GM21381 (cell line): ENCODE measurements at regions not wholly inside any gene's neighbourhood (a gene's known extent, or its start where the extent isn't known, plus 50 kb on each side); places are given as distances from the start of the nearest gene placed in this dataset.

Experiments used
- ATAC-seq: cut with Tn5 transposase; IDR thresholded peaks from one replicate; pipeline ENCODE4 v1.9.1; 2021; ENCODE audit warnings: mild to moderate bottlenecking, moderate library complexity; ENCODE audit not compliant: unreplicated experiment

- no peak for ATAC-seq
These were observed 103.4 kb downstream of the IL20RB start for GRCh38 chr3:137061186-137061585.

- peak; percentile 78 for ATAC-seq
These were observed 104.5 kb downstream of the IL20RB start for GRCh38 chr3:137062250-137062649.

- ATAC-seq = no peak
These were observed 107.6 kb downstream of the IL20RB start for GRCh38 chr3:137065381-137065780.

- no peak for ATAC-seq
These were observed 108.3 kb downstream of the IL20RB start for GRCh38 chr3:137066092-137066491.

GRCh38 chr3:137071104-137071503 lies 113.3 kb downstream of the IL20RB start:
- ATAC-seq = no peak

- no peak for ATAC-seq
These were observed 117.2 kb downstream of the IL20RB start for GRCh38 chr3:137075020-137075419.

GRCh38 chr3:137078040-137078439 lies 120.3 kb downstream of the IL20RB start:
- ATAC-seq = no peak

- no peak for ATAC-seq
These were observed 121.8 kb downstream of the IL20RB start for GRCh38 chr3:137079571-137079970.

- ATAC-seq = no peak
These were observed 123.9 kb downstream of the IL20RB start for GRCh38 chr3:137081711-137082110.

GRCh38 chr3:137082763-137083162 lies 125.0 kb downstream of the IL20RB start:
- ATAC-seq = no peak

GRCh38 chr3:137083332-137083731 lies 125.5 kb downstream of the IL20RB start:
- ATAC-seq = no peak

- no peak for ATAC-seq
These were observed 126.8 kb downstream of the IL20RB start for GRCh38 chr3:137084586-137084985.

GRCh38 chr3:137097386-137097785 lies 139.6 kb downstream of the IL20RB start:
- ATAC-seq = no peak

GRCh38 chr3:137097852-137098251 lies 140.1 kb downstream of the IL20RB start:
- no peak for ATAC-seq

GRCh38 chr3:137099364-137100219 lies 141.8 kb downstream of the IL20RB start:
- ATAC-seq = no peak

GRCh38 chr3:137100326-137100725 lies 142.5 kb downstream of the IL20RB start:
- ATAC-seq = no peak

- no peak for ATAC-seq
These were observed 146.0 kb downstream of the IL20RB start for GRCh38 chr3:137103739-137104138.

GRCh38 chr3:137105277-137105977 lies 147.6 kb downstream of the IL20RB start:
- ATAC-seq = no peak

- no peak for ATAC-seq
These were observed 148.9 kb downstream of the IL20RB start for GRCh38 chr3:137106612-137107240.

- no peak for ATAC-seq
These were observed 151.1 kb downstream of the IL20RB start for GRCh38 chr3:137108699-137109440.

GRCh38 chr3:137110392-137110996 lies 152.7 kb downstream of the IL20RB start:
- ATAC-seq = no peak
